ENCODE measurements at regions not wholly inside any gene's neighbourhood (a gene's known extent, or its start where the extent isn't known, plus 50 kb on each side); places are given as distances from the start of the nearest gene placed in this dataset.
"Not testable (repeated sequence)": the region's sequence is repeated elsewhere in the genome, so short reads cannot be mapped to it uniquely, and the experiment has no call there.

DNA sequence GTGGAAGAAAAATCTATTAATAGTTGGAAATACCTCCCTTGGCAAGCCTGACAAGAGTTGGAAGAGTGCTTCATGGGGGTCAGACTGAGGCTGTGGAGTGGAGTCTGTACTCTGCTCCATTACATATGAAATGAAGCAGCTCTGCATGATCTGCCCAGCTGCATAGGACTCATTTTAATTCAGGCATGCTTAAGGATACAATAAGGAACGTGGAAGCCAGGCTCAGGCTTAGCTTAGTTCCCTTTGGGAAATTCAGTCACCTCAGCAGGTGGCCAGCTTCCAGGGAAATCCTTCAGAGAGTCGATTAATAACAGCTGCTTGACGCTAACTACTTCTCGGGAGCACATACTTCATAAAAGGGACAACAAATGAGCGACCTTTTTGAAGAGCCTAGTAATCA lies 1672.9 kb upstream of the WWC1 start:
- no peak for DNase-seq (ENCODE audit: low spot score)
- TF ChIP-seq, protein P1, sequence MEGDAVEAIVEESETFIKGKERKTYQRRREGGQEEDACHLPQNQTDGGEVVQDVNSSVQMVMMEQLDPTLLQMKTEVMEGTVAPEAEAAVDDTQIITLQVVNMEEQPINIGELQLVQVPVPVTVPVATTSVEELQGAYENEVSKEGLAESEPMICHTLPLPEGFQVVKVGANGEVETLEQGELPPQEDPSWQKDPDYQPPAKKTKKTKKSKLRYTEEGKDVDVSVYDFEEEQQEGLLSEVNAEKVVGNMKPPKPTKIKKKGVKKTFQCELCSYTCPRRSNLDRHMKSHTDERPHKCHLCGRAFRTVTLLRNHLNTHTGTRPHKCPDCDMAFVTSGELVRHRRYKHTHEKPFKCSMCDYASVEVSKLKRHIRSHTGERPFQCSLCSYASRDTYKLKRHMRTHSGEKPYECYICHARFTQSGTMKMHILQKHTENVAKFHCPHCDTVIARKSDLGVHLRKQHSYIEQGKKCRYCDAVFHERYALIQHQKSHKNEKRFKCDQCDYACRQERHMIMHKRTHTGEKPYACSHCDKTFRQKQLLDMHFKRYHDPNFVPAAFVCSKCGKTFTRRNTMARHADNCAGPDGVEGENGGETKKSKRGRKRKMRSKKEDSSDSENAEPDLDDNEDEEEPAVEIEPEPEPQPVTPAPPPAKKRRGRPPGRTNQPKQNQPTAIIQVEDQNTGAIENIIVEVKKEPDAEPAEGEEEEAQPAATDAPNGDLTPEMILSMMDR (IDR thresholded peaks at IDR 0.05; ENCODE audit: extremely low read depth, missing control alignments) = no peak

DNA sequence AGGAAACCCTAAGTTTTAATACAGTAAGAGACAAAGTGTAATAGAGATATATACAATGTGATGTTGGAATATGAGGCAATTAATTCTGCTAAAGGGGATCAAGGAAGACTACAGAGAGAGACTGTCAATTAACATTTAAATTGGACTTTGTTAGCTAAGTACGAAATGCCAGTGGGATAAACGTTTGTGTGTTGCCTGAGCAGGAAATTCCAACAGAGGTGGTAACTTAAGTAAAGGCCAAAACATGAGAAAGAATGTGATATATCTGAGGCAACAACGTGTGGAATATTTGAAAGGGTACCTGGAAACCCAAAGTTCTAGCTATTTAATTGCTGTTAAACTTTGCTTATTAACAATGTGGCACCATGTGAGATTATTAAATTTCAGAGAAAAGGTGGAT lies 1666.9 kb upstream of the WWC1 start:
- TF ChIP-seq, protein P1 (IDR thresholded peaks at IDR 0.05; ENCODE audit: extremely low read depth, missing control alignments) = no peak
- DNase-seq (ENCODE audit: low spot score) = no peak

DNA sequence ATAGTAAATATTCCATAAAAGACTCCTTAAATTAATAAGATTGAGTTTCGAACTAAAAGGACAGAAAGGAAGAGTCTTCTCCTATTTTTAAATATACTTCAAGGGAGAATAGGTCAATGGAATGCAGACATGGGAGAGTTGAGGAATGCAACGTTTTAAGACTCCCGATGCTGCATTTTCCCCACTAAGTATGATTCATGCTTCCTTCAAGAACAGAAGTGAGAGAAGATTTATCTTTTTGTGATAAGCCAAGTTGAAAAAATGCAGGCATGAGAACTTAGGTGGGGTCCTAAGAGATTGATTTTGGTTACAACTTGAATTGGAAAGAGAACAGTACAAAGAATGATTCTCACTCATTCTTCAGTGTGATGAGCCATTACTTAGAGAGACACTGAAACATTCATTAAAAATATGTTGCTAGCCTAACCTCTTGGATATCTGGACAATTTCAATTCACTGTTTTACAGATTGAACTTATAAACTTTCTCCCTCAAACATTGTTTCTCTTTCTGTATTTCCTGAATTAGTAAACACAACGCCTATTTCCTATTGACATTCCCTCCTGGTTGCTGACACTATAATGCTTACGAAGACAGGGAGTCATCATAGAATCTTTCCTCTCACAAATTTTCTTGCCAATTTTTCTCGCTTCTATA lies 1666.1 kb upstream of the WWC1 start:
- TF ChIP-seq, protein P1 (IDR thresholded peaks at IDR 0.05; ENCODE audit: extremely low read depth, missing control alignments) = no peak
- no peak for DNase-seq (ENCODE audit: low spot score)

DNA sequence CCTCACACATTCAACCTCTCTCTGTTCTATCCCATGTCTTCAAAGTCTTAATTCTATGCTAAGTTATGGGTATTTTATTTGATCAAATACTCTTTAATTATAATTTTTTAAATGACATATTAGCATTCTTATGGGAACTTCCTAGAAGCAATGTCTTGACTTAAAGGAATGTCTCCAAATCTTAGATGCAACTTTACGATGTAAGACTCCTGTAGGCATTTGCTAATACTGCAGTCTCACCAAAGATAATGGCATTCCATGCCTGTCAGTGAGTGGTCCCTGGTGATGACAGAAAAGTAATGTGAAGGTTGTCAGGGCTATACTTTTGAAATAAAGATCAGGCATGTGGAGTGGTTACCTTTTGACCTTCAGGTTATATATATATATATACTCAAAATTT lies 1654.2 kb upstream of the WWC1 start:
- no peak for DNase-seq (ENCODE audit: low spot score)
- TF ChIP-seq, protein P1 (IDR thresholded peaks at IDR 0.05; ENCODE audit: extremely low read depth, missing control alignments) = no peak

DNA sequence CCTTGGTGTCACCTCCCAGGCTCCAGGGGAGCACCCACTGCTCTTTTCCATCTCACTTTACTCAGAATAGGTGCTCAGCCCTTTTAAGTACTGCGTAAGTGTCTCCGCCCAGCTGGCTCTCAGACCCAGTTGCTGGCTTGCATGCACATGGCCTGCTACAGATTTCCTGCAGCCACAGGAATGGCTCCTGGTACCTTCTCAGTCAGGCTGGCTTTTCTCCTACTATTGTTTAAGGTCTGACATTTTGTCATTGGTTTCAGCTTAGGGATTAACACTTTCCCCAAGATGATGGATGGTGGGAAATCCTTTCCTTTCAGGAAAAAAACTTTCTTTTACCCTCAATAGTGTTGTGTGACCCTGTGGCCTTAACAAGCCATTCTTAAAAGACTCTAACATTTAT lies 1652.3 kb upstream of the WWC1 start:
- TF ChIP-seq, protein P1 (IDR thresholded peaks at IDR 0.05; ENCODE audit: extremely low read depth, missing control alignments) = no peak
- DNase-seq (ENCODE audit: low spot score) = no peak

DNA sequence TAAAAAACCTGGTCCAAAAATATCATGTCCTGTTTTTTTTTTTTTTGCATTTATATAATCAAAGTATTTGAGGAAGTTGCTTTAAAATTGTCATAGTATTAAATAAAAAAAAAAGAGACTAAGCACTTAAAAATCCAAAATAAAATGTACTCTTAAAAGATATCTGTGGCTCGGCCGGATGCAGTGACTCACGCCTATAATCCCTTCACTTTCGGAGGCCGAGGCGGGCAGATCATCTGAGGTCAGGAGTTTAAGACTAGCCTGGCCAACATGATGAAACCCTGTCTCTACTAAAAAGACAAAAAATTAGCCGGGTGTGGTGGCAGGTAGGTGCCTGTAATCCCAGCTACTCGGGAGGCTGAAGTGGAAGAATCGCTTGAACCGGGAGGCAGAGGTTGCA lies 1651.3 kb upstream of the WWC1 start:
- not testable (repeated sequence) for DNase-seq (ENCODE audit: low spot score)

DNA sequence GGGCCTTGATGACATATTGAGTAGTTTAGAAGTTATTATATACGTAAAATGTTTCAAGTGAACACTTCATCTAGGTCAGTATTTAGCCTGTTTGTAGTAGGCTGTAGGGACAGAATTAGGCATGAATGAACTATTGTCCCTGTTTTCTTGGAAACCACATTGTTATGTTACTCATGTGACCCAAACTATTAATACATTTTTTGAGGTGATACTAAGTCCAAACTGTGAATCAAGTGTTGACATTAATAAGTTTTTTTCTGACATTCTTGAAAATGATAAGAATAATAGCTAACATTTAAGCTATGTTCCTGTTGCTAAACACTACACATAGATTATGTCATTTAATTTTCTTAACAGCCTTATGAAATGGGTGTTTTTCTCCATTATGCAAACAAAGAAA lies 1642.7 kb upstream of the WWC1 start:
- TF ChIP-seq, protein P1 (IDR thresholded peaks at IDR 0.05; ENCODE audit: extremely low read depth, missing control alignments) = no peak
- no peak for DNase-seq (ENCODE audit: low spot score)

DNA sequence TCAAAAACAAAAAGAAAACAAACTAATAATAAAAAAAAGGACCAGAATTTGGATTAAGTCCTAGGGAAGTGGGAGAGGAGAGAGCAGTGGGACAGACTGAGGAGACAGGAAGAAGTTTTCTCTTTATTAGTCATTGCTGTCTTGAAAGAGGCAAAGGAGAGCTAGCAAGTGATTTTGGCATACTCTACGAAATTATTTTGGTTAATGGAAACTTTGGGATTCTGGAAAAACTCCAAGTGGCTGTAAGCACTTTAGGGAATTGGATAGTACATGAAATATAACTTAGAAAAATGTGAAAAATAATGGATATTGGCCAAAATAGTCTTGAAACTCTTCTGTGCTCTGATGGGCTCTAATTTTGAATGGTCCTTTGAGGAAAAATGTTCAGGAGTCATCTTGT lies 1641.8 kb upstream of the WWC1 start:
- TF ChIP-seq, protein P1 (IDR thresholded peaks at IDR 0.05; ENCODE audit: extremely low read depth, missing control alignments) = no peak
- no peak for DNase-seq (ENCODE audit: low spot score)
